Thyroid gland (tissue), 4 donors: ENCODE measurements at regions not wholly inside any gene's neighbourhood (a gene's known extent, or its start where the extent isn't known, plus 50 kb on each side); places are given as distances from the start of the nearest gene placed in this dataset.

Source experiments
- POLR2A ChIP-seq, 2 donors: fragments of 450-650 bp; IDR thresholded peaks; one replicate each; pipeline ENCODE4 v1.6.1; 2017; ENCODE audit warnings: antibody characterized with exemption in 2 of 2, mild to moderate bottlenecking in 2 of 2, moderate library complexity in 1 of 2
- TF ChIP-seq, protein P1 (sequence below), 6 experiments: fragments of 200-600 bp in 3 of 6; fragments of 450-650 bp in 3 of 6; sonication (generic) in 3 of 6; IDR thresholded peaks; one replicate each; pipeline ENCODE4 v1.5.1; 2016 to 2019; ENCODE audit warnings: antibody characterized with exemption in 6 of 6, mild to moderate bottlenecking in 2 of 6, inconsistent platforms in 1 of 6, moderate library complexity in 1 of 6

DNA sequence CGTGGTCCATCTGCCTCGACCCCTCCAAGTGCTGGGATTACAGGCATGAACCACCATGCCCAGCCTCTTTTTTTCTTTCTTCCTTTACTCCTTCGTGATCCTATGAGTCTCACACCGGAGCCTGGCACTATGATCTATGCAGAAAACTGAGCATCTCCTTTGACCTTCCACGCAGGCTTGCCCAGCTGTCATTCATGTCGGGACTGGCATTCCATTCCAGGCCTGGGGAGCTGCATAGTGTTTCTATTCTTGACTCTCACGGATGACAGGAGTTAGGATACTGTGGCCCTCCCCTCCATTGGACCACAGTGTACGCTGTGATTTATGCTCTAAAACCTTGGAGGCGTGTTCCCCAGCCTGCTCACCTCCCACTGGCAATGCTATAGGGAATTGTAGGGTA, 611.8 kb downstream of the BRD1 start:
- TF ChIP-seq, protein P1, sequence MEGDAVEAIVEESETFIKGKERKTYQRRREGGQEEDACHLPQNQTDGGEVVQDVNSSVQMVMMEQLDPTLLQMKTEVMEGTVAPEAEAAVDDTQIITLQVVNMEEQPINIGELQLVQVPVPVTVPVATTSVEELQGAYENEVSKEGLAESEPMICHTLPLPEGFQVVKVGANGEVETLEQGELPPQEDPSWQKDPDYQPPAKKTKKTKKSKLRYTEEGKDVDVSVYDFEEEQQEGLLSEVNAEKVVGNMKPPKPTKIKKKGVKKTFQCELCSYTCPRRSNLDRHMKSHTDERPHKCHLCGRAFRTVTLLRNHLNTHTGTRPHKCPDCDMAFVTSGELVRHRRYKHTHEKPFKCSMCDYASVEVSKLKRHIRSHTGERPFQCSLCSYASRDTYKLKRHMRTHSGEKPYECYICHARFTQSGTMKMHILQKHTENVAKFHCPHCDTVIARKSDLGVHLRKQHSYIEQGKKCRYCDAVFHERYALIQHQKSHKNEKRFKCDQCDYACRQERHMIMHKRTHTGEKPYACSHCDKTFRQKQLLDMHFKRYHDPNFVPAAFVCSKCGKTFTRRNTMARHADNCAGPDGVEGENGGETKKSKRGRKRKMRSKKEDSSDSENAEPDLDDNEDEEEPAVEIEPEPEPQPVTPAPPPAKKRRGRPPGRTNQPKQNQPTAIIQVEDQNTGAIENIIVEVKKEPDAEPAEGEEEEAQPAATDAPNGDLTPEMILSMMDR (IDR thresholded peaks at IDR 0.05), result no peak
- TF ChIP-seq POLR2A (IDR thresholded peaks at IDR 0.05), result no peak
